ENCODE measurements at regions not wholly inside any gene's neighbourhood (a gene's known extent, or its start where the extent isn't known, plus 50 kb on each side); places are given as distances from the start of the nearest gene placed in this dataset.
A peak's percentile ranks its signal among the peaks of the same experiment; 100 is the strongest.

- no peak for TF ChIP-seq CTCF (IDR thresholded peaks at IDR 0.05; ENCODE audit: unreplicated experiment)
- Mint-ChIP-seq H3K27me3 (ENCODE audit: unreplicated experiment) (no peaks in the 10 kb centered on the region), H3K27ac (ENCODE audit: unreplicated experiment) (peak overlapping the region; percentile 53), H3K4me1 (ENCODE audit: low read depth, unreplicated experiment) (peaks cover 77% of the 10 kb centered on the region), H3K4me3 (ENCODE audit: low read depth, unreplicated experiment) (no peak overlapping the region), H3K9me3 (ENCODE audit: low read depth, unreplicated experiment) (peaks cover 6% of the 10 kb centered on the region), H3K36me3 (ENCODE audit: insufficient read depth, unreplicated experiment) (peaks cover 8% of the 10 kb centered on the region)
- DNase-seq, result peak; percentile 70
- no TSS peak for BruUV-seq (replicated peaks)
- intact Hi-C loops (cut with micrococcal nuclease; ENCODE audit: unreplicated experiment), result loop anchor here (5.0 kb wide), 2 partner anchors 122 to 347 kb away; no protein-coding TSS in a partner anchor
- CTCF ChIA-PET, result interaction anchor here (0.6 to 1.2 kb wide), 2 partner anchors 13 to 414 kb away, joined by 4 read pairs; no protein-coding TSS in a partner anchor
These were observed 58.5 kb upstream of the SLC22A16 start for GRCh38 chr6:110534731-110535492.

GRCh38 chr6:110532431-110532830, 56.0 kb upstream of the SLC22A16 start:
- no peak for TF ChIP-seq CTCF (IDR thresholded peaks at IDR 0.05; ENCODE audit: unreplicated experiment)
- no TSS peak for BruUV-seq (replicated peaks)
- H3K27ac Mint-ChIP-seq (ENCODE audit: unreplicated experiment), result no peak overlapping the region
- H3K4me3 Mint-ChIP-seq (ENCODE audit: low read depth, unreplicated experiment), result no peak overlapping the region
- H3K36me3 Mint-ChIP-seq (ENCODE audit: insufficient read depth, unreplicated experiment), result peaks cover 5% of the 10 kb centered on the region
- no peak for DNase-seq
- intact Hi-C loops (cut with micrococcal nuclease; ENCODE audit: unreplicated experiment), result no loop called here
- peaks cover 85% of the 10 kb centered on the region for H3K4me1 Mint-ChIP-seq (ENCODE audit: low read depth, unreplicated experiment)
- no peaks in the 10 kb centered on the region for H3K27me3 Mint-ChIP-seq (ENCODE audit: unreplicated experiment)
- CTCF ChIA-PET, result no interaction called here
- H3K9me3 Mint-ChIP-seq (ENCODE audit: low read depth, unreplicated experiment), result peaks cover 6% of the 10 kb centered on the region

- H3K27me3 Mint-ChIP-seq (ENCODE audit: unreplicated experiment), result no peaks in the 10 kb centered on the region
- H3K27ac Mint-ChIP-seq (ENCODE audit: unreplicated experiment), result no peak overlapping the region
- DNase-seq, result no peak
- CTCF ChIA-PET, result interaction anchor here (1.3 kb wide), 1 partner anchor 35 kb away, joined by 3 read pairs; no protein-coding TSS in a partner anchor
- no peak overlapping the region for H3K4me3 Mint-ChIP-seq (ENCODE audit: low read depth, unreplicated experiment)
- no TSS peak for BruUV-seq (replicated peaks)
- TF ChIP-seq CTCF (IDR thresholded peaks at IDR 0.05; ENCODE audit: unreplicated experiment), result no peak
- intact Hi-C loops (cut with micrococcal nuclease; ENCODE audit: unreplicated experiment), result no loop called here
- peaks cover 6% of the 10 kb centered on the region for H3K9me3 Mint-ChIP-seq (ENCODE audit: low read depth, unreplicated experiment)
- no peaks in the 10 kb centered on the region for H3K36me3 Mint-ChIP-seq (ENCODE audit: insufficient read depth, unreplicated experiment)
- H3K4me1 Mint-ChIP-seq (ENCODE audit: low read depth, unreplicated experiment), result peaks cover 69% of the 10 kb centered on the region
These were observed 54.3 kb upstream of the SLC22A16 start for GRCh38 chr6:110530671-110531070.

- Mint-ChIP-seq H3K36me3 (ENCODE audit: insufficient read depth, unreplicated experiment) (no peaks in the 10 kb centered on the region), H3K9me3 (ENCODE audit: low read depth, unreplicated experiment) (peaks cover 2% of the 10 kb centered on the region), H3K4me1 (ENCODE audit: low read depth, unreplicated experiment) (peaks cover 61% of the 10 kb centered on the region), H3K4me3 (ENCODE audit: low read depth, unreplicated experiment) (no peak overlapping the region), H3K27ac (ENCODE audit: unreplicated experiment) (no peak overlapping the region), H3K27me3 (ENCODE audit: unreplicated experiment) (no peaks in the 10 kb centered on the region)
- BruUV-seq (replicated peaks), result no TSS peak
- intact Hi-C loops (cut with micrococcal nuclease; ENCODE audit: unreplicated experiment), result loop anchor here (2.0 to 10.0 kb wide), 4 partner anchors 48 to 421 kb away; partner anchors contain the start of gene CDK19
- TF ChIP-seq CTCF (IDR thresholded peaks at IDR 0.05; ENCODE audit: unreplicated experiment), result no peak
- no peak for DNase-seq
- CTCF ChIA-PET, result no interaction called here
These were observed 53.5 kb upstream of the SLC22A16 start for GRCh38 chr6:110529907-110530306.
